Muscle of leg (tissue), 3 donors: ENCODE measurements at regions not wholly inside any gene's neighbourhood (a gene's known extent, or its start where the extent isn't known, plus 50 kb on each side); places are given as distances from the start of the nearest gene placed in this dataset.

Experiments
- DNase-seq: peaks from one replicate; pipeline ENCODE4 v3.0.0; 2013
- H3K27ac ChIP-seq: one replicate; pipeline ENCODE4 v1.5.1; 2013; ENCODE audit warnings: mild to moderate bottlenecking, low read length, control low read depth
- H3K27me3 ChIP-seq: one replicate; pipeline ENCODE4 v1.6.1; 2013; ENCODE audit warnings: low read length; ENCODE audit not compliant: control insufficient read depth, insufficient read depth
- H3K36me3 ChIP-seq: one replicate; pipeline ENCODE4 v1.6.1; 2013; ENCODE audit warnings: low read length; ENCODE audit not compliant: control insufficient read depth, insufficient read depth
- H3K4me1 ChIP-seq: one replicate; pipeline ENCODE4 v1.6.1; 2013; ENCODE audit warnings: low read length; ENCODE audit not compliant: control insufficient read depth, insufficient read depth
- H3K4me3 ChIP-seq: one replicate; pipeline ENCODE4 v1.5.1; 2013; ENCODE audit warnings: low read length, control low read depth
- H3K9me3 ChIP-seq: replicated peaks from 2 replicates; pipeline ENCODE4 v1.6.1; 2013; ENCODE audit warnings: low read depth, low read length; ENCODE audit not compliant: control insufficient read depth
- WGBS: methylation state at CpG from one replicate; pipeline ENCODE4 v1.1.5; 2013; ENCODE audit warnings: missing lambda C conversion rate; ENCODE audit not compliant: insufficient coverage; 5-methylcytosine and 5-hydroxymethylcytosine counted together

DNA sequence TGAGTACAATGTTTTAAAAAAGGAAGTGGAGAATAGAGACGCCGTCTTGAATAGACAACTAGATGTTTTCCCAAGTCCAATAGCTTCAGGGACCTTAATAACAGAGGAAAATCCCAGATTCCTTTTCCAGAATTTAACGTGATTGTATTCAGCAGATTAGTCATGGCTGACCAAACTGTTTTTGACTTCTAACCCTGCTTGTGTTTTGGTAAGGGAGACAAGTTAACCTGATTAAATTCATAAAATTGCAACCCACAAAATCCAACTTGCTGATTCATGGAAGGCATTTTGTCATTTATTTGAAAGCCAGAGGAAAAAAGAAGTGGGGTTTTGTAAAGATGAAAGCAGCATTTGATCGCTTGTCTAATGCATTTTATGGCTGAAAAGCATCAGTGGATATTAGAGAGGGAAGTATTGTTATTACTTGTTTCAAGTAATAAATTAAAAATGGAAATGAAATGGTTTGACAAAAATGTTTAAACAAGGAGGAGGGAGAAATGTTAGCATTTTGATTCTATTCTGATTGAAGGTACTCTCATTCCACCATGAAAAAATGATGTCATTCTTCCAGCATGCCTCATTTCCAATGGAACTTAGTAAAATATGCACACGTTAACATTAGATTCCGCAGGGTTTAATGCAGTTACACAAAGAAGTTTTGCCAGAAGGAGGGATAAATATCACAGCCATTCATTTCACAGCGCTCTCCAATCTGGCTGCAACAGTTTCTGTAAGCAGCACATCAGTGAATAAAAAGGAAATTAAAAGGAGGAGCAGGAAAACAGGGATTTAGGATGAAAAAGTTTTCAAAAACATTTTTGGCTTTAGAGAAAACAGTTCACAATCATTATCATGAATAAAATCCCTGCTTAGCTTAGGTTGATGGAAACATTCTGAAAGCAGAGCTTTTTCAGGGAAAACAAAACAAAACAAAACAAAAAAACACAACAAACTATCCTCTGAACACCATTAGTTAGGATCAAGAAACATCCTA is 314.7 kb downstream of the PRR16 start:
- DNase-seq, result peak; percentile 57
- Histone ChIP-seq H3K9me3 (no peaks in the 10 kb centered on the region), H3K4me1 (peaks cover 2% of the 10 kb centered on the region), H3K4me3 (no peak overlapping the region), H3K27ac (no peak overlapping the region), H3K36me3 (no peaks in the 10 kb centered on the region), H3K27me3 (no peaks in the 10 kb centered on the region)
- no CpG with 5 or more reads among the region's 7 CpGs for whole genome bisulfite sequencing

DNA sequence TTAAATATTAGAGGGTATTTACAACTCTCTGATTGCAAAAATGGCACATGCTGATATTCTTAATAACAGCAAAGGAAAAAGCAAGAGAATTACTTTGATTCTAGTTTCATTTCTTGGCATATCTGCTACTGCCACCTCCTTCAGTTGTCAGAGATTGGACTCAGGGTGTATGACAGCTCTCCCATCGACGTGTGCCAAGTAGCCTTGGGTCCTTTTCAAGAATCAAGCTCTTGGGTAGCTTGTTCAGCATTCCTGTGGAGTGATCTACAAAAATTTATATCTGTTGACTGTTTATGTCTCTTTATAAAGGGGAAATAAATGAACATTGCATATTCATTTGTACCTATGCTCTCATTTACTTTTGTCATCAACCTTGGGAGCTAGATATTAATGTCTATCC is 315.6 kb downstream of the PRR16 start:
- Histone ChIP-seq H3K27me3 (no peaks in the 10 kb centered on the region), H3K4me3 (no peak overlapping the region), H3K36me3 (no peaks in the 10 kb centered on the region), H3K4me1 (peaks cover 2% of the 10 kb centered on the region), H3K27ac (no peak overlapping the region), H3K9me3 (no peaks in the 10 kb centered on the region)
- WGBS, result no CpG with 5 or more reads among the region's 2 CpGs
- no peak for DNase-seq

DNA sequence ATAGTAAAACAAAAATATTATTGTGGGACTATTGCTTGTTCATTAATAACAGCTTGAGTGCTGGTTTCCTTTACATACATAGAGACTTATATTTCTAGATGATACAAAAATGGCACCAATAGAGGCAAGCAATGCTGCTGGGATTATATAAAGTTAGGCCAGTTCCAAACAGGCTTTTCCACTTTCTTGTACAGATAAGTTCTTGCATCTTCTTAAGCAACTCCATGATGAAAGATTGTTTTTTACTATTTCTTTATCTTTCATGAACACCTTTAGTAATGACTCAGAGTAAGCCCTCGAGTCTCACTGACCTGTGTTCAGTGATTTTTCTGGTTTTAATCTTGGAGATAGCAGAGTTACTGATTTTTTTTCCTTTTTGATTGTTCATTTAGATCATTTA is 324.4 kb downstream of the PRR16 start:
- Histone ChIP-seq H3K4me1 (no peaks in the 10 kb centered on the region), H3K9me3 (no peaks in the 10 kb centered on the region), H3K36me3 (no peaks in the 10 kb centered on the region), H3K27me3 (no peaks in the 10 kb centered on the region), H3K4me3 (no peak overlapping the region), H3K27ac (no peak overlapping the region)
- WGBS, result no CpG with 5 or more reads among the region's 1 CpG
- no peak for DNase-seq

DNA sequence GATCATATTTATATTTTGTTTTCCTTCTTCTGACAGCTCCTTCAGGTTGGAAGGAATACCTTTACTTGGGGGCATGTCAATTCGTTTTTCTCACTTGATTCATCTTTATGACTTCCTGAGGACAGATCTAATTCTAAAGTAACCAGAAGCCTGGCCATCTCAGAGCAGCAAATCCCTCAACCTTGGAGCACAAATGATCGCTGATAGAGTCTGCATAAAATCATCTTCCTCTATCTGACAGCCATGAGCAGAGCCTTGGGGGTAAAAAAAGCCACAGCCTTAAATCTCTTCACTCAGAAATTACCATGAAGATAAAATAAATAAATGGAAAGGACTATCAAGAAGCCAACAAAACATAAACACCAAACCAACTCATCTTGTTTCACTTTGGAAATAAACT is 325.8 kb downstream of the PRR16 start:
- Histone ChIP-seq H3K9me3 (no peaks in the 10 kb centered on the region), H3K27ac (no peak overlapping the region), H3K27me3 (no peaks in the 10 kb centered on the region), H3K36me3 (no peaks in the 10 kb centered on the region), H3K4me1 (no peaks in the 10 kb centered on the region), H3K4me3 (no peak overlapping the region)
- WGBS, result no CpG with 5 or more reads among the region's 2 CpGs
- DNase-seq, result no peak

DNA sequence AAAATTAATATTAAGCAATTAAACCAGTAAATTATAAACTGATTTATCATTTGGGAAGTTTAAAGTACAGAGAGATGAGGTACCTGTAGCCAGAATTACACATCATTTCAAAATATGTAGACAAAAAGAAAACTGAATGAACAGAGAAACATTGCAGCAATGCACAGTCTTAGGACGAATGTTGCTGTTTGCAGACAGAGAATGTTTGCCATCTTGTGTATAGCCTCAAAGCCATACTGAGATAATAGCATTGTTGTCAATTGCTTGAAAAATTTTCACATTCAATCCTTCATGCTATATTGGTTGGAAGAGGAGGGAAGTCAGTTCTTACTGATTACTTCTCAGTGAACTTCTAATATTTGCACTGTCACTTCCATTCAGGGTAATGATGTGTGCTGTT is 326.2 kb downstream of the PRR16 start:
- Histone ChIP-seq H3K27me3 (no peaks in the 10 kb centered on the region), H3K4me3 (no peak overlapping the region), H3K9me3 (no peaks in the 10 kb centered on the region), H3K36me3 (no peaks in the 10 kb centered on the region), H3K27ac (no peak overlapping the region), H3K4me1 (no peaks in the 10 kb centered on the region)
- WGBS, result no CpG with 5 or more reads among the region's 1 CpG
- DNase-seq, result no peak

DNA sequence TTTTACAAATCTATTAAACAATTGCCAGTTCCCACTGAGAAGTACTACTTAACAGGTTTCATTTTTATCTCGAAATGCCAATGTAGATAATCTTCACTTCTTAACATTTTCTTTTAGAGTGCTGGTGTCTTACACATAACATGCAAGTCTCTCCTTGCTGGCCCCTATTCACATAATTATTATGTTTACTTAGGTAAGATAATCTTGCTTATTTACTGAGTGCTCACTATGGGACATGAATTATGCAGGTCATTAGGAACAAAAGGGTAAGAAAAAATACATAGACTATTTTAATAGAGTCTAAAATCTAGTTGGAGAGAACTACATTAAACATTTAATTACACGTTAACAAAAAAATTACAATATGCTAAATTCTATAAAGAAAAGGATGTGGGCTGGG is 328.4 kb downstream of the PRR16 start:
- no peaks in the 10 kb centered on the region for H3K9me3 ChIP-seq
- H3K4me3 ChIP-seq, result no peak overlapping the region
- no peak for DNase-seq
- H3K4me1 ChIP-seq, result no peaks in the 10 kb centered on the region
- WGBS, result no CpG with 5 or more reads among the region's 2 CpGs
- H3K36me3 ChIP-seq, result no peaks in the 10 kb centered on the region
- H3K27me3 ChIP-seq, result no peaks in the 10 kb centered on the region
- no peak overlapping the region for H3K27ac ChIP-seq

DNA sequence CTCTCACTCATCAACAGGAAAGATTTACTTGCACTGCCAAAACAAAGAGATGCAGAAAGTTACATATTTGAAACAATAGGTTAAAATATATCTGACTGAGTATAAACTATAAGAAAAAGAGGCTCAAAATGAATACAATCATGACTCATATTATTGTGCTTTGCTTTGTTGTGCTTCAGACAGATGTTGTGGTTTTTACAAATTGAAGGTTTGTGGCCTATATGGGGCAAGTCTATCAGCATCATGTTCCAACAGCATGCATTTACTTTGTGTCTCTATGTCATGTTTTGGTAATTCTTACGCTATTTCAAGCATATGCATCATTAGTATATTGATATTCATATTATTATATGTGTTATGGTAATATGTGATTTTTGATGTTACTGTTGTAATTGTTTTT is 330.0 kb downstream of the PRR16 start:
- H3K4me1 ChIP-seq, result no peaks in the 10 kb centered on the region
- no CpG with 5 or more reads among the region's 1 CpG for WGBS

DNA sequence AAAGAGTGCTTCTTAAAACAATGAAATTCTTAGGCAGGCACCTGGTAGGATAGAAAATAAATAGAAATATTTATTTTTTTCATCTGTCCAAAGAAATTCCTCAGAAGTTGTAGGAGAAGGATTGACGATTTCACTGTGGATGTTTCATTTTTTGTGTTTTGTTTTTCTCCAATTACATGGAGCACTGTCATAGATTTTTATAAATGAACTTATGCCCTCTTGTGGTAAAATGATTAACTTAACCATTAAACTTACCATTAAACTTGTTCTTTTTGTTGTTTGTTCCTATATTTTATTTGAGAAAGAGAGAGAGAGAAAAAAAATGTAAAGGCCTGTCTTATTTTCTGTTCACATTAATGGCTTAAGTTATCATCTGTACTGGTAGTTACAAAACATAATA is 339.2 kb downstream of the PRR16 start:
- Histone ChIP-seq H3K36me3 (no peaks in the 10 kb centered on the region), H3K4me3 (no peak overlapping the region), H3K27me3 (no peaks in the 10 kb centered on the region), H3K27ac (no peak overlapping the region), H3K4me1 (no peaks in the 10 kb centered on the region), H3K9me3 (no peaks in the 10 kb centered on the region)
- DNase-seq, result peak; percentile 18
- WGBS, result no CpG with 5 or more reads among the region's 1 CpG

More for the DNA sequence above, 330.0 kb downstream of the PRR16 start:
- Histone ChIP-seq H3K27me3 (no peaks in the 10 kb centered on the region), H3K36me3 (no peaks in the 10 kb centered on the region), H3K27ac (no peak overlapping the region), H3K9me3 (no peaks in the 10 kb centered on the region), H3K4me3 (no peak overlapping the region)
- no peak for DNase-seq

DNA sequence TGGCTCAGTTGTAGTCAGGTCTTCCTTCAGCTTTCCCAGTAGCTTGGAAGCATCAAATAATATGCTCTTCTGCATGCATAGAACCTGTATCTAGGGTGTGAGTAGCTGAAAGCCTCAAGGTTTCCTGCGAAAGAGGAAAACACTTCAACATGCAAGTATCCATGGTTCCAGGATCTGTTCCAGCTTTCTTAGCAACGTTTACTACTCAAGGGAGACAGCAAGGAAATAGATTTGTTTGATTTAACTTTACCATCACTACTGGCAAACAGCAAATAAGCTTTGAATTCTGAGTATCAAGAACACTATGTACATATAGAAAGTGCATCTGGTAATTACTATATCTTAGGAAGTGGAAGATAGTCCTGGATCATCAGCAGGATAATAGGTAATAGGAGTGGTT is 341.0 kb downstream of the PRR16 start:
- Histone ChIP-seq H3K27ac (no peak overlapping the region), H3K27me3 (no peaks in the 10 kb centered on the region), H3K4me1 (no peaks in the 10 kb centered on the region), H3K9me3 (no peaks in the 10 kb centered on the region), H3K4me3 (no peak overlapping the region), H3K36me3 (no peaks in the 10 kb centered on the region)
- peak; percentile 60 for DNase-seq
- WGBS, result no CpG with 5 or more reads among the region's 2 CpGs

DNA sequence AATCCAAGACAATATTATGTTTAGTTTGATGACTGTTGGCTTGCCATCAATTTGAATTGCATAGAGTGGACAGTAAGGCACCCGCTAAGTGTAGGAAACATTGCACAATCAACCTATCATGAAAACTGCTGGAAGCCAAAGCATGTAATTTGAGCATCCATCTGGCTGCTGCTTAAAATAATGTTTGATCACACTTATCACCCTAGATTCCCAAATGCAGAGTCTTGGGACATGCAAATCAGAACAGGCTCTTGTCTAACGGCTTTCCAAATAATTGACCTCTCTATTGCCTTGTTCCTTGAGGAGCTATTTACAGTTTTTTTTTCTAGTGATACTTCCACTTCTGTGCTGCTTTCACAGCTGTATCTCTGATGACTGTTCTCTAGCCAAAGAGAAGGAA is 342.1 kb downstream of the PRR16 start:
- Histone ChIP-seq H3K4me1 (no peaks in the 10 kb centered on the region), H3K9me3 (no peaks in the 10 kb centered on the region), H3K27me3 (no peaks in the 10 kb centered on the region), H3K27ac (no peak overlapping the region), H3K36me3 (no peaks in the 10 kb centered on the region), H3K4me3 (no peak overlapping the region)
- WGBS, result 20% methylated on average over 1 of the region's 2 CpGs
- DNase-seq, result peak; percentile 67
